Keratinocyte (primary cell): ENCODE measurements at regions not wholly inside any gene's neighbourhood (a gene's known extent, or its start where the extent isn't known, plus 50 kb on each side); places are given as distances from the start of the nearest gene placed in this dataset.

Source experiments
- CTCF ChIP-seq, 3 experiments: IDR thresholded peaks in 1 of 3; conservative IDR thresholded peaks in 1 of 3; optimal IDR thresholded peaks in 1 of 3; 2 replicates in 2 of 3; 3 replicates in 1 of 3; pipeline versions ENCODE3 to v1.5.1; 2011; ENCODE audit warnings: low read length in 3 of 3, mild to moderate bottlenecking in 3 of 3, moderate library complexity in 2 of 3, control low read depth in 1 of 3, inconsistent platforms in 1 of 3; ENCODE audit not compliant: insufficient read depth in 2 of 3; ENCODE audit errors: extremely low read depth in 1 of 3
- EZH2 ChIP-seq: IDR thresholded peaks from one replicate; pipeline ENCODE4 v1.6.1; 2012; ENCODE audit warnings: inconsistent platforms, mild to moderate bottlenecking, low read length, moderate library complexity

GRCh38 chr12:11959117-11959823 lies 111.5 kb upstream of the BCL2L14 start:
- TF ChIP-seq EZH2: no peak
- TF ChIP-seq CTCF (optimal IDR thresholded peaks at IDR 0.05 in 1 of 3, IDR thresholded peaks at IDR 0.05 in 1 of 3, conservative IDR thresholded peaks at IDR 0.05 in 1 of 3; ENCODE audit: extremely low read depth in 1 of 3, insufficient read depth in 2 of 3, low read length in 3 of 3): no peak
